ENCODE measurements at regions not wholly inside any gene's neighbourhood (a gene's known extent, or its start where the extent isn't known, plus 50 kb on each side); places are given as distances from the start of the nearest gene placed in this dataset.

- no peak for TF ChIP-seq CTCF (conservative IDR thresholded peaks at IDR 0.05)
- peaks cover 4 to 13% of the 10 kb centered on the region in 2 experiments; a peak in 3 of 5 replicates for H3K9me3 Mint-ChIP-seq
These were observed 60.9 kb upstream of the IBSP start for GRCh38 chr4:87738483-87738882.

More at GRCh38 chr4:87738483-87738882, 60.9 kb upstream of the IBSP start:
- H3K27ac ChIP-seq (ENCODE audit: insufficient read length, low read depth, low read length) = no peak overlapping the region
- H3K9ac ChIP-seq (ENCODE audit: extremely low read depth, insufficient read length, low read length) = no peak overlapping the region
- H3K23ac ChIP-seq (ENCODE audit: insufficient read length, low read depth, low read length) = no peak overlapping the region
- H2BK12ac ChIP-seq (ENCODE audit: insufficient read length, low read depth, low read length) = no peak overlapping the region
- no peak overlapping the region for H4K5ac ChIP-seq (ENCODE audit: insufficient read length, low read depth, low read length)
- no peaks in the 10 kb centered on the region for H4K20me1 ChIP-seq (ENCODE audit: control insufficient read depth, insufficient read depth, insufficient read length)
- H3K14ac ChIP-seq (ENCODE audit: insufficient read depth, low read length) = no peak overlapping the region
- Mint-ChIP-seq H3K27me3 (ENCODE audit: low read depth) (no peaks in the 10 kb centered on the region), H3K4me3 (no peak overlapping the region), H3K27ac (no peak overlapping the region), H3K36me3 (ENCODE audit: insufficient read depth in 1 of 3, low read depth in 3 of 3) (peaks cover 0 to 7% (median 5%) of the 10 kb centered on the region in 3 experiments; a peak in 4 of 7 replicates), H3K4me1 (peaks cover 25 to 27% of the 10 kb centered on the region in 2 experiments)
- no peaks in the 10 kb centered on the region for H3K79me1 ChIP-seq (ENCODE audit: insufficient read depth, low read depth, low read length, poor library complexity, severe bottlenecking)
- H3K4me1 ChIP-seq (ENCODE audit: insufficient read depth, low read length) = peaks cover 9% of the 10 kb centered on the region; the same call in 1 of the 2 replicates
- H3K79me2 ChIP-seq (ENCODE audit: insufficient read depth, low read length) = no peaks in the 10 kb centered on the region
- H3K27me3 ChIP-seq (ENCODE audit: insufficient read depth, low read length) = no peaks in the 10 kb centered on the region
- DNase-seq = no peak
- H2BK5ac ChIP-seq (ENCODE audit: insufficient read length, low read length) = no peak overlapping the region
- no peak overlapping the region for H3K18ac ChIP-seq (ENCODE audit: insufficient read length, low read depth, low read length)
- no peak overlapping the region for H4K91ac ChIP-seq (ENCODE audit: insufficient read length, low read depth, low read length)
- H4K8ac ChIP-seq (replicated peaks; ENCODE audit: insufficient read length, low read depth, low read length) = no peak overlapping the region
- no peak overlapping the region for H3K4ac ChIP-seq (ENCODE audit: low read depth, low read length)
- H3T11ph ChIP-seq (ENCODE audit: low read length) = no peak overlapping the region
- H3K4me2 ChIP-seq (ENCODE audit: insufficient read depth, insufficient read length, low read length) = no peak overlapping the region
- H2BK120ac ChIP-seq (ENCODE audit: low read depth, low read length, poor library complexity, severe bottlenecking) = no peak overlapping the region
- no peak overlapping the region for H2AFZ ChIP-seq (ENCODE audit: low read length)
- H2BK15ac ChIP-seq (ENCODE audit: low read depth, low read length) = no peak overlapping the region
- H3K9me3 ChIP-seq (ENCODE audit: control insufficient read depth, low read depth, low read length) = no peaks in the 10 kb centered on the region
- no peak overlapping the region for H2BK20ac ChIP-seq (ENCODE audit: low read depth, low read length, poor library complexity, severe bottlenecking)
- H3K23me2 ChIP-seq (ENCODE audit: insufficient read length, low read depth, low read length, poor library complexity, severe bottlenecking) = no peaks in the 10 kb centered on the region
- no peak overlapping the region for H2AK5ac ChIP-seq (ENCODE audit: insufficient read length, low read length)
- H3K56ac ChIP-seq (ENCODE audit: insufficient read length, low read depth, low read length) = no peak overlapping the region
